ENCODE measurements at regions not wholly inside any gene's neighbourhood (a gene's known extent, or its start where the extent isn't known, plus 50 kb on each side); places are given as distances from the start of the nearest gene placed in this dataset.
"Not testable (repeated sequence)": the region's sequence is repeated elsewhere in the genome, so short reads cannot be mapped to it uniquely, and the experiment has no call there.

- no peak for DNase-seq (ENCODE audit: extremely low read depth, low read depth)
- TF ChIP-seq, protein P1, sequence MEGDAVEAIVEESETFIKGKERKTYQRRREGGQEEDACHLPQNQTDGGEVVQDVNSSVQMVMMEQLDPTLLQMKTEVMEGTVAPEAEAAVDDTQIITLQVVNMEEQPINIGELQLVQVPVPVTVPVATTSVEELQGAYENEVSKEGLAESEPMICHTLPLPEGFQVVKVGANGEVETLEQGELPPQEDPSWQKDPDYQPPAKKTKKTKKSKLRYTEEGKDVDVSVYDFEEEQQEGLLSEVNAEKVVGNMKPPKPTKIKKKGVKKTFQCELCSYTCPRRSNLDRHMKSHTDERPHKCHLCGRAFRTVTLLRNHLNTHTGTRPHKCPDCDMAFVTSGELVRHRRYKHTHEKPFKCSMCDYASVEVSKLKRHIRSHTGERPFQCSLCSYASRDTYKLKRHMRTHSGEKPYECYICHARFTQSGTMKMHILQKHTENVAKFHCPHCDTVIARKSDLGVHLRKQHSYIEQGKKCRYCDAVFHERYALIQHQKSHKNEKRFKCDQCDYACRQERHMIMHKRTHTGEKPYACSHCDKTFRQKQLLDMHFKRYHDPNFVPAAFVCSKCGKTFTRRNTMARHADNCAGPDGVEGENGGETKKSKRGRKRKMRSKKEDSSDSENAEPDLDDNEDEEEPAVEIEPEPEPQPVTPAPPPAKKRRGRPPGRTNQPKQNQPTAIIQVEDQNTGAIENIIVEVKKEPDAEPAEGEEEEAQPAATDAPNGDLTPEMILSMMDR (IDR thresholded peaks at IDR 0.05; ENCODE audit: low read depth, low read length), result no peak
Observed at GRCh38 chr12:85617307-85618091, 218.7 kb downstream of the RASSF9 start.

DNA sequence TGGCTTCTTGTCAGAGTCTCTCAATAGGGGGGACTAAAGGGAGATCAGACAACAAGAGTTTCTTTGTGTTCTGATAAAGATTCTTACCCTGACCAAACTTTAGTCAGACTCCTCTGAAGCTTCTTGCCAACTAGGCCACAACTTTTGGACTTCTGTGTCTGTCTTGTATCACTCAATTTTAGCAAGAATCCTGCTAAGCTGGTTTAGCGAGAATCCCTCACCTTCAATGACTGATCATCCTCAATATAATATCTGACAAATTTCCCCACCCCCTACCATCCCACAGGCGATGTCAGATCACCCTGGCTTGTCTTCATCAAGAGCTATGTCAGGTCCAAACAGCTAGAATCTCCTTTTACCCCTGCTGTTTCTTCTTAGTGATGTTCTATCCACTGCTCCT lies 215.2 kb downstream of the RASSF9 start:
- TF ChIP-seq, protein P1 (IDR thresholded peaks at IDR 0.05; ENCODE audit: low read depth, low read length), result no peak
- no peak for DNase-seq (ENCODE audit: extremely low read depth, low read depth)

DNA sequence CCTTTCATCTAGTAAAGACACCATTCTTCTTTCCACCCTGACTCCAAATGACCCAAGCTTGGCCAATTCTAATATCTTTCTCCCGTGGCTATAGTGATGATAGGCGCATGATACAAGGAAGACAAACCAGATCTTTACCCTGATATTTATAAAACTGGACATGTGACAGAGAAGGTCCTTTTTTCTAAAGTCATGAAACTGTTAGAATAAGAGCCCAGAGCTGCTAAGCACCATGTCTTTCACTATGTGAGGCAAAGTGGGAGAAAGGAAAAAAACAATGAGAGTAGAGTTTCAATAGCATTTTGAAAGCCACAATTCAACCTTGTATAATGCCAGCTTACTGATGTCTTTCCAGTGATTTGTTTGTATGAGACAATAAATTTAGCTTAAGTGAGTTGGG lies 212.4 kb downstream of the RASSF9 start:
- TF ChIP-seq, protein P1 (IDR thresholded peaks at IDR 0.05; ENCODE audit: low read depth, low read length), result no peak

GRCh38 chr12:85625467-85625866 lies 210.7 kb downstream of the RASSF9 start:
- DNase-seq (ENCODE audit: extremely low read depth, low read depth), result no peak
- TF ChIP-seq, protein P1 (IDR thresholded peaks at IDR 0.05; ENCODE audit: low read depth, low read length), result no peak

More for the DNA sequence above, 212.4 kb downstream of the RASSF9 start:
- no peak for DNase-seq (ENCODE audit: extremely low read depth, low read depth)

DNA sequence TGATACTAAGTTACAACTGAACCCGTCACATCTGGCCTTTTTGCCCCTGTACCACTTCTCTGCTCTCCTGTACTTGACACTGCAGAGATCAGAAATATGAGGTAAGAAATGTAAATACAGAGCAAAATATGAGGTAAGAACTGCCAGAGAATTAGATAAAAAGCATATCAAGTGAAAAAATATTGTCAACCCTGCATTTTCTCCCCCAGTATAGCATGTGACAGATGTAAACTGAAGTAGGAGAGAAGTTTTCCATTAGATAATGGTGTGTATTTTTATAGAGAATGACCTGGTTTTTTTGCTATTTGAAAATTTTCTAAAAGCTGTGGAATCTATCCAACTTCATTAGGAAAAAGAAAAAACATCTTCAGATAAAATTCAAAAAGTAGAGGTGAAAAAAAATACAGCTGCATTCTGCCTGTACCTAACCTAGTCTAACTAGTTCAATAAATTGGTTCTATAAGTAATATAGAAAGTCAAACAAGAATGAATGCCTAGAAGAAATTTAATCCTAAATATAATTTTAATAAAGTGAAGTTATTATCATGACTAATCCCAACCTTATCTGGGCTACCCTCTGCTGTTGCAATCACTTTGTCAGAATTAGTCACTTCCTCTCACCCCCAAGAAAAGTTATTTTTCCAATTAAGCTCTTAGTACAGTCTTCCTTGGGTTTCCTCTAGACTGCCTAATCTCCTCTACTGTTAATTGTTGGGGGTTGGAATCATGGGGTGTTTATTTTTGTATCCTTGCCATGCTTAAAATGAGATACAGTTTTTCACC lies 210.0 kb downstream of the RASSF9 start:
- TF ChIP-seq, protein P1 (IDR thresholded peaks at IDR 0.05; ENCODE audit: low read depth, low read length), result no peak
- DNase-seq (ENCODE audit: extremely low read depth, low read depth), result peak; percentile 35

DNA sequence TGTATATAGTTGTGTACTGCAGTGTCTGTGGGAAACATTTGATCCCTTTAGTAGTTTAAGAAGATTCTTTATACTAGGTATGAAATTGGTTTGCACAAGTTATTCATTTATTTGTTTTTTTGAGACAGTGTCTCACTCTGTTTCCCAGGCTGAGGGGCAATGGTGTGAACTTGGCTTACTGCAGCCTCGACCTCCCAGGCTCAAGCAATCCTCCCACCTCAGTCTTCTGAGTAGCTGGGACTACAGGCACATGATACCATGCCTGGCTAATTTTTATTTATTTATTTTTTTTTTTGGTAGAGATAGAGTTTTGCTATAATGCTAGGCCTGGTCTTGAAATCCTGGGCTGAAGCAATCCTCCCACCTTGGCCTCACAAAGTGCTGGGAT lies 209.4 kb downstream of the RASSF9 start:
- DNase-seq (ENCODE audit: extremely low read depth, low read depth), result no peak
- TF ChIP-seq, protein P1 (IDR thresholded peaks at IDR 0.05; ENCODE audit: low read depth, low read length), result no peak

DNA sequence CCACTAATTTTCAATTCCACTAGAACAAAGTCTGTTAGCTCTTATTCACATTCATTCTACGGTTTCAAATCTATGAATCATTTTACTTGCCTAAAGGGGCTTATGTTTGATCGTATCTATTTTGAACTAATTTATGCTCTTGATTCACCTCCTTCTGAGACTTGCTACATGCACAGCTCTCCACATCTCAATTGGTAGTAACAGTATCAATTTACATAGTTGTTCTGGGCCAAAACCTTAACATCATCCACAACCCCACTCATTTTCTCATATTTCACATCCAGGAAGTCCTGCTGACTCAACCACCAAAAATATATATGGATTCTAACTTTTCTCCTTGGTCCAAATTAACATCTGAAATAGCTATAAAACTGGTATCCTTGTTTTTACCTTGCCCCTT lies 208.6 kb downstream of the RASSF9 start:
- peak; percentile 57 for DNase-seq (ENCODE audit: extremely low read depth, low read depth)
- TF ChIP-seq, protein P1 (IDR thresholded peaks at IDR 0.05; ENCODE audit: low read depth, low read length), result no peak

DNA sequence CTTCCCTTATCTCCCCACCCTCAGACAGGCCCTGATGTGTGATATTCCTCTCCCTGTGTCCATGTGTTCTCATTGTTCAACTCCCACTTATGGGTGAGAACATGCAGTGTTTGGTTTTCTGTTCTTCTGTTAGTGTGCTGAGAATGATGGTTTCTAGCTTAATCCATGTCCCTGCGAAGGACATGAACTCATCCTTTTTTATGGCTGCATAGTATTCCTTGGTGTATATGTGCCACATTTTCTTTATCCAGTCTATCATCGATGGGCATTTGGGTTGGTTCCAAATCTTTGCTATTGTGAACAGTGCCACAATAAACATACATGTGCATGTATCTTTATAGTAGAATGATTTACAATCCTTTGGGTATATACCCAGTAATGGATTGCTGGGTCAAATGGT lies 207.6 kb downstream of the RASSF9 start:
- not testable (repeated sequence) for DNase-seq (ENCODE audit: extremely low read depth, low read depth)
